H1 (cell line): ENCODE measurements at regions not wholly inside any gene's neighbourhood (a gene's known extent, or its start where the extent isn't known, plus 50 kb on each side); places are given as distances from the start of the nearest gene placed in this dataset.

Source experiments
- CTCF ChIA-PET: fragments of 300-600 bp; sonication (Branson Sonifier 250); formaldehyde crosslinking; loops from one replicate; lab custom pipeline; 2021; ENCODE audit not compliant: partially characterized antibody; lab: Charles Lee
- POLR2A ChIA-PET: fragments of 300-600 bp; sonication (Branson Sonifier 250); formaldehyde crosslinking; loops from one replicate; lab custom pipeline; 2021; ENCODE audit warnings: inconsistent platforms; ENCODE audit not compliant: partially characterized antibody; lab: Charles Lee
- DNase-seq, 2 experiments: peaks; one replicate each; pipeline versions ENCODE4 v3.0.0 to v3.0.0-alpha.2; 2010 to 2022; ENCODE audit warnings: low spot score in 2 of 2, low read depth in 1 of 2, mixed read lengths in 1 of 2
- FAIRE-seq: peaks from 2 replicates; lab custom pipeline; 2011; peaks lifted over from hg19 to GRCh38; lab: Jason Lieb, UNC
- H2AFZ ChIP-seq: 2 replicates; pipeline ENCODE4 v1.8.1; 2012; ENCODE audit warnings: low read length, inconsistent platforms
- H2AK5ac ChIP-seq: 2 replicates; pipeline ENCODE4 v1.6.1; 2013; ENCODE audit warnings: low read depth, low read length
- H2BK120ac ChIP-seq: replicated peaks from 2 replicates; pipeline ENCODE3; 2013; ENCODE audit warnings: low read depth, low read length, inconsistent platforms
- H2BK12ac ChIP-seq: 2 replicates; pipeline ENCODE4 v1.6.1; 2013; ENCODE audit warnings: low read depth, low read length
- H2BK15ac ChIP-seq: 2 replicates; pipeline ENCODE4 v1.6.1; 2013; ENCODE audit warnings: low read length
- H2BK20ac ChIP-seq: 2 replicates; pipeline ENCODE4 v1.6.1; 2013; ENCODE audit warnings: low read length
- H2BK5ac ChIP-seq: 2 replicates; pipeline ENCODE4 v1.6.1; 2013; ENCODE audit warnings: low read depth, low read length
- H3K14ac ChIP-seq: 2 replicates; pipeline ENCODE4 v1.6.1; 2013; ENCODE audit warnings: inconsistent platforms; ENCODE audit not compliant: insufficient read length
- H3K18ac ChIP-seq: 2 replicates; pipeline ENCODE4 v1.6.1; 2013; ENCODE audit warnings: low read length; ENCODE audit errors: extremely low read depth
- H3K23ac ChIP-seq: 2 replicates; pipeline ENCODE4 v1.6.1; 2013; ENCODE audit warnings: inconsistent platforms; ENCODE audit not compliant: insufficient read length
- H3K23me2 ChIP-seq: 2 replicates; pipeline ENCODE4 v1.6.1; 2013; ENCODE audit warnings: low read depth, low read length
- H3K27ac ChIP-seq: 2 replicates; pipeline ENCODE4 v1.6.1; 2011; ENCODE audit warnings: low read depth, low read length, inconsistent platforms
- H3K27me3 ChIP-seq, 4 experiments: replicated peaks in 1 of 4; 1 replicate in 1 of 4; 2 replicates in 3 of 4; pipeline versions ENCODE4 v1.6.1 to v1.8.1; 2011 to 2013; ENCODE audit warnings: low read length in 3 of 4, mild to moderate bottlenecking in 3 of 4, inconsistent platforms in 2 of 4, mixed read lengths in 2 of 4, moderate library complexity in 1 of 4; ENCODE audit not compliant: control insufficient read depth in 3 of 4, insufficient read depth in 3 of 4; ENCODE audit errors: extremely low read depth in 1 of 4
- H3K36me3 ChIP-seq, 4 experiments: 2 replicates each; pipeline versions ENCODE4 v1.6.1 to v1.8.1; 2011 to 2013; ENCODE audit warnings: mild to moderate bottlenecking in 4 of 4, low read length in 3 of 4, moderate library complexity in 2 of 4, control low read depth in 1 of 4, inconsistent platforms in 1 of 4; ENCODE audit not compliant: insufficient read depth in 4 of 4, control insufficient read depth in 2 of 4
- H3K4ac ChIP-seq: replicated peaks from 2 replicates; pipeline ENCODE3; 2013; ENCODE audit warnings: low read length, low read depth, mixed read lengths, inconsistent platforms; ENCODE audit not compliant: insufficient read length
- H3K4me1 ChIP-seq, 4 experiments: replicated peaks in 1 of 4; 1 replicate in 1 of 4; 2 replicates in 3 of 4; pipeline versions ENCODE4 v1.6.1 to v1.8.1; 2011 to 2013; ENCODE audit warnings: low read length in 3 of 4, inconsistent platforms in 2 of 4, mixed read lengths in 1 of 4; ENCODE audit not compliant: insufficient read depth in 4 of 4, control insufficient read depth in 3 of 4
- H3K4me2 ChIP-seq, 2 experiments: 2 replicates each; pipeline versions ENCODE4 v1.6.1 to v1.8.1; 2011 to 2013; ENCODE audit warnings: low read depth in 2 of 2, low read length in 2 of 2, control low read depth in 1 of 2, inconsistent platforms in 1 of 2, mild to moderate bottlenecking in 1 of 2; ENCODE audit not compliant: insufficient read depth in 1 of 2
- H3K4me3 ChIP-seq, 4 experiments: fragments of 200-600, 300-600 bp in 1 of 4; sonication (generic), shearing (Covaris generic), sonication (Bioruptor Twin) in 1 of 4; 2 replicates each; pipeline versions ENCODE4 v1.5.1 to v1.8.1; 2011 to 2016; ENCODE audit warnings: low read length in 4 of 4, low read depth in 3 of 4, control low read depth in 2 of 4, inconsistent platforms in 2 of 4, mild to moderate bottlenecking in 2 of 4, mixed read lengths in 1 of 4, moderate library complexity in 1 of 4; ENCODE audit not compliant: insufficient read depth in 2 of 4; ENCODE audit errors: extremely low read depth in 1 of 4
- H3K56ac ChIP-seq: replicated peaks from 2 replicates; pipeline ENCODE3; 2013; ENCODE audit warnings: low read depth, mild to moderate bottlenecking, mixed read lengths, low read length, inconsistent platforms; ENCODE audit not compliant: insufficient read length
- H3K79me1 ChIP-seq: 2 replicates; pipeline ENCODE4 v1.6.1; 2013; ENCODE audit warnings: low read depth, low read length, control low read depth
- H3K79me2 ChIP-seq, 2 experiments: 2 replicates each; pipeline versions ENCODE4 v1.6.1 to v1.8.1; 2012 to 2013; ENCODE audit warnings: low read length in 2 of 2, mild to moderate bottlenecking in 2 of 2, inconsistent platforms in 1 of 2; ENCODE audit not compliant: insufficient read depth in 2 of 2, control insufficient read depth in 1 of 2
- H3K9ac ChIP-seq, 4 experiments: replicated peaks in 1 of 4; 1 replicate in 1 of 4; 2 replicates in 3 of 4; pipeline versions ENCODE4 v1.6.1 to v1.8.1; 2011 to 2013; ENCODE audit warnings: low read depth in 3 of 4, low read length in 3 of 4, control low read depth in 2 of 4, mild to moderate bottlenecking in 2 of 4, moderate library complexity in 2 of 4, inconsistent platforms in 1 of 4; ENCODE audit errors: extremely low read depth in 1 of 4
- H3K9me3 ChIP-seq, 2 experiments: 2 replicates each; pipeline versions ENCODE4 v1.6.1 to v1.8.1; 2012 to 2013; ENCODE audit warnings: mild to moderate bottlenecking in 2 of 2, moderate library complexity in 2 of 2, control low read depth in 1 of 2, inconsistent platforms in 1 of 2, low read depth in 1 of 2, low read length in 1 of 2, mixed read lengths in 1 of 2; ENCODE audit not compliant: insufficient read depth in 2 of 2
- H4K20me1 ChIP-seq, 2 experiments: replicated peaks in 1 of 2; 2 replicates each; pipeline versions ENCODE3 to v1.8.1; 2011 to 2013; ENCODE audit warnings: inconsistent platforms in 2 of 2, low read length in 2 of 2, mild to moderate bottlenecking in 1 of 2; ENCODE audit not compliant: insufficient read depth in 2 of 2, control insufficient read depth in 1 of 2
- H4K5ac ChIP-seq: 2 replicates; pipeline ENCODE4 v1.6.1; 2013; ENCODE audit warnings: low read length, low read depth, mixed read lengths, inconsistent platforms; ENCODE audit not compliant: insufficient read length
- H4K8ac ChIP-seq: 2 replicates; pipeline ENCODE4 v1.8.0; 2013; ENCODE audit warnings: mild to moderate bottlenecking, moderate library complexity, low read length, inconsistent platforms; ENCODE audit not compliant: insufficient read depth; ENCODE audit errors: extremely low read depth
- H4K91ac ChIP-seq: replicated peaks from 2 replicates; pipeline ENCODE3; 2013; ENCODE audit warnings: low read length, mixed read lengths, inconsistent platforms; ENCODE audit not compliant: insufficient read length
- CHD2 ChIP-seq: IDR thresholded peaks from 2 replicates; pipeline ENCODE4 v1.6.1; 2012; ENCODE audit warnings: low read length, improper control_type of control experiment
- E2F6 ChIP-seq: IDR thresholded peaks from 2 replicates; pipeline ENCODE4 v1.6.1; 2012; ENCODE audit warnings: inconsistent platforms
- EZH2 ChIP-seq: fragments of 200-600 bp; sonication (generic); IDR thresholded peaks from 2 replicates; pipeline ENCODE4 v1.7.1; 2012; ENCODE audit warnings: low read depth, mild to moderate bottlenecking, moderate library complexity, low read length, inconsistent platforms; ENCODE audit not compliant: severe bottlenecking
- FOSL1 ChIP-seq: IDR thresholded peaks from 2 replicates; pipeline ENCODE4 v1.6.1; 2011; ENCODE audit warnings: mild to moderate bottlenecking, low read depth, low read length, moderate library complexity; ENCODE audit not compliant: insufficient read depth
- JUND ChIP-seq: IDR thresholded peaks from 2 replicates; pipeline ENCODE4 v1.6.1; 2011; ENCODE audit warnings: mild to moderate bottlenecking, improper control_type of control experiment, low read length
- NRF1 ChIP-seq: IDR thresholded peaks from 2 replicates; pipeline ENCODE4 v1.6.1; 2011; ENCODE audit warnings: mild to moderate bottlenecking, low read depth, low read length, improper control_type of control experiment
- PHF8 ChIP-seq: fragments of 200-600 bp; sonication (generic); conservative IDR thresholded peaks from 2 replicates; pipeline ENCODE4 v1.7.1; 2012; ENCODE audit warnings: low read depth, mild to moderate bottlenecking, inconsistent platforms, low read length, moderate library complexity
- SIX5 ChIP-seq: IDR thresholded peaks from 2 replicates; pipeline ENCODE4 v1.6.1; 2011; ENCODE audit warnings: mild to moderate bottlenecking, low read depth, low read length
- TAF7 ChIP-seq: optimal IDR thresholded peaks from 2 replicates; pipeline ENCODE3; 2011; ENCODE audit warnings: low read depth, mild to moderate bottlenecking, inconsistent platforms, low read length, moderate library complexity, borderline replicate concordance
- USF2 ChIP-seq: IDR thresholded peaks from 2 replicates; pipeline ENCODE4 v1.6.1; 2011; ENCODE audit warnings: low read length, improper control_type of control experiment
- YY1 ChIP-seq: IDR thresholded peaks from 2 replicates; pipeline ENCODE4 v1.6.1; 2011; ENCODE audit warnings: low read depth, mild to moderate bottlenecking, low read length
- WGBS, 2 experiments: shearing (Covaris generic) in 1 of 2; methylation state at CpG; one replicate each; pipeline versions ENCODE4 v1.1.6 to v1.1.7; 2013 to 2015; ENCODE audit warnings: low lambda C conversion rate in 2 of 2, mixed read lengths in 2 of 2, inconsistent platforms in 1 of 2, low coverage in 1 of 2, missing lambda C conversion rate in 1 of 2; ENCODE audit not compliant: insufficient replicate concordance in 2 of 2, insufficient coverage in 1 of 2, insufficient read length in 1 of 2; ENCODE audit errors: extremely low coverage in 1 of 2, missing lambda C conversion rate in 1 of 2; 5-methylcytosine and 5-hydroxymethylcytosine counted together

GRCh38 chr11:133697161-133697560 is 148.2 kb downstream of the SPATA19 start:
- WGBS, 2 experiments: 84% methylated on average over 5 of the region's 5 CpGs; no CpG with 5 or more reads in 1 of the 2 experiments
- no peak overlapping the region for H3K4ac ChIP-seq

More at GRCh38 chr11:133697161-133697560, 148.2 kb downstream of the SPATA19 start:
- Histone ChIP-seq H3K27me3 (no peaks in the 10 kb centered on the region), H2BK12ac (no peak overlapping the region), H3K9me3 (0 out of 4 replicates have a peak, but pooled peaks cover 0 to 2% of the 10 kb centered on the region in 2 experiments), H4K5ac (no peak overlapping the region), H3K14ac (no peak overlapping the region), H4K91ac (no peak overlapping the region), H4K20me1 (no peaks in the 10 kb centered on the region), H3K9ac (no peak overlapping the region), H2AFZ (no peak overlapping the region), H2AK5ac (no peak overlapping the region), H3K27ac (no peak overlapping the region), H3K4me3 (no peak overlapping the region), H2BK15ac (no peak overlapping the region), H3K36me3 (no peaks in the 10 kb centered on the region), H3K79me1 (no peaks in the 10 kb centered on the region), H3K18ac (no peak overlapping the region), H3K79me2 (no peaks in the 10 kb centered on the region), H3K56ac (no peak overlapping the region), H2BK120ac (no peak overlapping the region), H2BK20ac (no peak overlapping the region), H2BK5ac (no peak overlapping the region), H3K4me1 (peaks cover 0 to 3% (median 0%) of the 10 kb centered on the region in 4 experiments; a peak in 1 of 7 replicates), H3K4me2 (no peak overlapping the region), H3K23ac (no peak overlapping the region), H3K23me2 (no peaks in the 10 kb centered on the region; the same call in 1 of the 2 replicates), H4K8ac (no peak overlapping the region)
- DNase-seq: no peak
- TF ChIP-seq E2F6 (no peak), EZH2 (no peak), TAF7 (no peak), SIX5 (no peak), CHD2 (no peak), USF2 (no peak), PHF8 (no peak), NRF1 (no peak), JUND (no peak), FOSL1 (no peak), YY1 (no peak)
- POLR2A ChIA-PET: no interaction called here
- CTCF ChIA-PET: interaction anchor here (0.9 kb wide), 2 partner anchors 28 to 118 kb away, joined by 3 to 4 read pairs; no protein-coding TSS in a partner anchor
- FAIRE-seq: no peak
